Astrocyte of the hippocampus (primary cell): ENCODE measurements at regions not wholly inside any gene's neighbourhood (a gene's known extent, or its start where the extent isn't known, plus 50 kb on each side); places are given as distances from the start of the nearest gene placed in this dataset.

Source experiments
- DNase-seq: peaks from one replicate; pipeline ENCODE4 v3.0.0; 2011; ENCODE audit warnings: low read depth, low spot score

DNA sequence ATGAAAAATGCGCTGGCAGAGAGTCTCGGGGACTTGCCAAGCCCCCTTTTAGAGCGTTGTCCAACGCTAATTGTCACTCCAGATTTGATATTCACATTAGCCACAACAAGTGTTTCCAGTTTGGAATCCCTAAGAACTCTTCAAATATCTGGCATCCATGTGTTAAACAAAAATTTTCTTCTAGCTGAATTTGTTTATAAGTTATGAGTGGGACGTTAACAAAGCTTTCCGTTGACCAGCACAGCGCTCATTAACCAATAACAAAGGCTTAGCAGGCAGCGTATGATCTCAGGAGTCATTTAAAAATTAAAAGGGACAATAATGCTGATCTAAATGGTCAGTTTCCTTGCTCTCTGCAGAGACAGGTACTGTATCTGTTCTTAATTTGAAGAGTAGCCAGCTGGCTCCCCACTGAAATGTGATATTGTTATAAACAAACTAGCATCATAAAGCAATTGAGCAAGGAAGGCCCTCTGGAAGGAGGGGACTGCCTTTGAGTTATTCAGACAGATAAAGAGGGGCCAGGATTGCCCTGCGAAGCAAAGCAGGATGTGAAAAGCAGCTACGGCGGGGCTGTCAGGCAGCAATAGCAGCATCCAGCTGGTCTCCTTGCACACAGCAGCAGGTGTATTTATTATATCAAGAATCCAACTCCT is 337.2 kb upstream of the SALL3 start:
- no peak for DNase-seq

DNA sequence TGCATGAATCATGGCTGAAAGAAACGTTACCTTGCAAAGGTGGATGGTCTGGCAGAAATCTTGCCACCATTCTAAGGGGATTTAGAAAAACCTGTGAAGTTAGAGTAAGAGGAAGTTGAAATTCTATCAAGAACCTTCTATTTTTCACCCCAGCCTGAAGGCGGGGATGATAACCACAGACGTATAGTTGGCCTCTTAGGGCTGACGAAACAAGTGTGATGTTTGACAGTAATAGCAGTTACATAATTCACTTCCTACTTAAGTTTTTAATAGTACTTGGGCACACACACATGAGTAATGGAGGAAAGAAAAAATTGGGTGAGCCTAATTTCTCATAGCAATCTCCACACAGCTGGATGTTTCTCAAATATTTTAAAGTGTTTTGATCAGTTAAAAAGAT is 336.6 kb upstream of the SALL3 start:
- no peak for DNase-seq

DNA sequence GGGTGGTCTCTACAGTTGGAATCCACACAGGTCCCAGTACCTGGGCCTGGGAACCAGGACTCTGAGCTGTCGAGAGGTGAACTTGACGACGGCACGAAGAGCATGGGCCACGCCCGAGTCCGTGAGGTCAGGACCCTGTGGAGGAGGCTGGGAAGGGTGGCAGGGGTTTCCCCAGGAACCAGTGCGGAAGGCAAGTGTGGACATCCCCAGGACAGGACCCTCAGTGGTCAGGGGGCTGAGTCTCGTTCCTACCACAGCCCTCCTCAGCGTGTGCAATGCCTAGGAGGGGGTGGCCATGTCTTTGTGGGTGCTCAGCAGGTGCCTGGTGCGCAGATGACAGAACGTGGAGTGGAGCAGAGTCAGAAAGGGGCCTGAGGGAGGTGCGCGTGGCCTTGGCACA is 335.6 kb upstream of the SALL3 start:
- DNase-seq = no peak

DNA sequence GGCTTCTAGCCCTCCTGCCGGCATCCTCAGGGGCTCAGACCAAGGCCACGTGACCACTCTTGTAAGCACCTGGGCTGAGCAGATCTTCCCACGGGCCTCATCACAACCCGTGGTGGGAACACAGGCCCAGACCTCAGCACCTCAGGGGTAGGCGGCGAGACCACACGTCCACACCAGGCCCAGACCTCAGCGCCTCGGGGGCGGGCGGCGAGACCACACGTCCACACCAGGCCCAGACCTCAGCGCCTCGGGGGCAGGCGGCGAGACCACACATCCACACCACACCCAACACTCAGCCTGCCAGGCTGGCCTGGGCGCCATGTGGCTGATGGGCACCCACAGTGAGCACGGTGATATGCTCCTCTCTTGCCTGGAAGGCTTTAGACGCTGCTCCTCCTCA is 334.4 kb upstream of the SALL3 start:
- no peak for DNase-seq

DNA sequence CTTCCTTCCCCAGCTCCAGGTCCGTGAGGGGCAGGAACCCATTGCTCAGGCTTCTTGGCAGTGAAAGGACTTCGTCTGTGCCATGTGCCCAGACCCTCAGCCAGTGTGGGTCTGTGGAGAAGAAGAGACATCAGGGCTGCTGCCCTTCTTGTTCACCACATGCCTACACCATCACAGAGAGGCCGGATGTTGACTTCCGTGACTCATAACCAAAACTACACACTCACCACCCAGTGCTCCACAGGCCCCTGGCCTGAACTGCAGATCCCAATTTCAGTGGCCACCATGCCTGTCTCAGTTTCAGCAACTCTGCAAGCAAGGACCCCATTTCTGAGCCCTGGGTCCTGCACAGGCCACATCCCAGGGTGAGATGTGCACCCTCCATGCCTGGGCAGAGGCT is 332.6 kb upstream of the SALL3 start:
- no peak for DNase-seq

DNA sequence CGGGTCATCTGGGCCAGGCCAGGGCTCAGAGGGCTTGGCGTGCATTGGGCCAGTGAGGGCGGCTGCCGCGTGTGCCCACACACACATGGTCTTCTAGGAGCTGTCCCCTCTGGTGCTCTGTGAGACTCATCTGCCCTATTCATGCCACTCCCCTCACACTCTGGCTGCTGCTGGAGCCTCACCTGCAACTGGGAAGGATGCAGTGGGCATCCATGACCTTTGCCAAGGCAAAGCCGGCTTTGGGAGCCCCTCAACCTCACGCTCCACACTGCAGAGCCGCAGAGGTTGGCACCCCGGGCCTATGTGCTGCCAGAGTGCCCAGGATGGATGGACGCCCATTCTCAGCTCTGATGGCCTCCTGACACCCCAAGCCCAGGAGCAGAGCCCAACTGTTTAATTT is 330.2 kb upstream of the SALL3 start:
- DNase-seq = no peak

DNA sequence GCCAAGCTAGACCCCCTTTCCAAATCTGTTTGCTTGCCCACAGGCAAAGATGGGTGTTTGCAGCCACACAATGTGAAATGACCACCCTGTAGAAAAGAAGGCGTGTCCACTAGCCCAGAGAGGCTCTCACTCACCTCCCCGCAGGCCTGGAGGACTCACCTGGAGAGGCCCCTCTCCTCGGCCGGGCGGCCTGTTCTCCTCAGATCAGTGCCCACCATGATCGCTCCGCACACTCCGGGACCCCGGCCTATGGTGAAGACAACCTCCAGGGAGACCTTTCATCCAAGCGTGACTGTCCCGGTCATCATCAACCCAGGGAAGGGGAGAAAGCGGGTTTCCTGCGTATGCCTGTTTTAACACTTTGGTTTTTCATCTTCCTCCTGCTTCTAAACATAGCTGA is 328.7 kb upstream of the SALL3 start:
- DNase-seq = no peak

DNA sequence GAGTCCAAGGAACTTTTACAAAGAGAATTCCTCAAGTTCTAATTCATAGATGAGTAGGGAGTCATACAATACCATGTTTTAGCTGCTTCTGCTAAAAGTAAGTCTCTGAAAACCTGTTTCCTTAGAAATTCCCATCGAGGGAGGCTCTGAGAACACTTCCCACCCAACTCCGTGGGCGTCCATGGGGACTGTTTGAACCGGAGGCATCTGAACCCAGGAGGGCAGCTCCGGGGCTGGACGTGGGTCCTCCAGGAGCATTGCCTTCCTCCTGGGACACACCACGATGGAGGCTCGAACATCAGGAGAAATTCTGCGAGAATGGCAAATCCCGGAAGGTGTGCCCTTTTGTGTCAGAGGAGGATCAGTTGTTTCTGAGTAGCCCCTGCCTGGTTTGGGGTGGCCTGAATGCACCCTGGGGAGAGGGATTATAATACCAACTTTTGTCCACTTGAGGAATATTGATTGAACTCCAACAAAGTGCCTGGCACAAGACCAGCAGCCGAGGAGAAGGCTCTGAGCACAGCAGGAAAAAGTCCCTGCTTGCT is 327.5 kb upstream of the SALL3 start:
- DNase-seq = no peak

DNA sequence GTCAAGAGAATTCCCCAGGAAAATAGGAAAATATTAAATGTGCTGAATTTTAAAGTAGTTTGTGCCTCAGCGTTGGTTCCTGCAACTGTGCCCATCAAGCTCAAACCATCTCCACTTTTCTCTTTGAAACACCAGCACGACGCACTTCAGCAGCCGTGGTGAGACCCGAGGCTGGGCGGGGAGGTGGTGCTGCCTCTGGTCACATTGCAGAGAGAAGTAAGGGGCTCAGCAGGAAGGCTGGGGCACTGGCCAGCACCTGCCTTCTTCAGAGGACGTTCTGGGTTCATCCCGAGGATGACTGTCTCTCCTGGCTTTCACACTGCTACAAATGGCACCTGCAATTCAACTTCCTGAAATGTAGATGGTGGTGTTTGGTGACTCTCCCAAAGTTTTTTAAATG is 323.7 kb upstream of the SALL3 start:
- DNase-seq = no peak

DNA sequence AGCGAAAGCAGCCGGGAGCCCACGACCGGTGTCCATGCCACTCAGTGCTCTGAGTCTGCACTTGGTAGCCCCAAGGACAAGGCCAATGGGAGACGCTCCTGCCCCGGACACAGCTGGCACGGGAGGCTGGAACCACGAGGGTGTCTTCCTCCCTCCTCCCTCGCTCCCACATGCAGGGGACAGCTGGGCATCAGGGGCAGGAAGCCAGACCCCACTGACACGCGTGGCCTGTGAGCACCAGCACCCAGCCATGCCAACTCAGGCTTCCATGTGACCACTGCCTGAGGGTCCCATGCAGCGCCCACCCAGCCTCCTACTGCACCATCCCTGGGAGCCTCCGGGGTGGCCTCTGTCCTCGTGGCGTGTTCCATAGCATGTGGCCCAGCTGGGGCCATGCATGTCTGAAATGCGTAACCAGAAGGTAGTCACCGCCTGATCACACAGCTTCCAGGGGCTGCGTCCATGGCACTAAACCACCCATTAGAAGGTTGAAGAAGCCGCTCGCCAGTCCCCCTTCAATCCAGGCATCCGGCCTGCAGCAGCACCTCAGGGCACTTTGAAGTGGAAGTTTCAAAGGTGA is 323.2 kb upstream of the SALL3 start:
- DNase-seq = no peak

DNA sequence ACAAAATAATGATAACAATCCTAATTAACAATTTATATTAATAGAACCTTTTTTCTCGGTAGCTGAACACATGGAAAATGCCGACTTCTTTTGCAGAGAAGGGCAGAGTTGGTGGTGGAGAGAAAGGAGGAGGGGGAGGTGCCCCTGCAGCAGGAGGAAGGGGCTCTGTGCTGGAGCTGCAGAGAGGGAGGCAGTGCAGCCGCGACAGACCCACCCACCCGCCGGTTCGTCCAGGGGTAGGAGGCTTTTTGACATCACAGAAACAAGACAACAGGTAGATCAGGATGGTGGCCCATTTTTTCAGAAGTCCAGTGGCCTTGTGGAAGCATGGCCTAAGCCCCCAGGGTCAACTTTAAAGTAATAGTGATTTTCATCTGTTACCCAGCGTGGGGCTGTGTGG is 321.1 kb upstream of the SALL3 start:
- DNase-seq = no peak

DNA sequence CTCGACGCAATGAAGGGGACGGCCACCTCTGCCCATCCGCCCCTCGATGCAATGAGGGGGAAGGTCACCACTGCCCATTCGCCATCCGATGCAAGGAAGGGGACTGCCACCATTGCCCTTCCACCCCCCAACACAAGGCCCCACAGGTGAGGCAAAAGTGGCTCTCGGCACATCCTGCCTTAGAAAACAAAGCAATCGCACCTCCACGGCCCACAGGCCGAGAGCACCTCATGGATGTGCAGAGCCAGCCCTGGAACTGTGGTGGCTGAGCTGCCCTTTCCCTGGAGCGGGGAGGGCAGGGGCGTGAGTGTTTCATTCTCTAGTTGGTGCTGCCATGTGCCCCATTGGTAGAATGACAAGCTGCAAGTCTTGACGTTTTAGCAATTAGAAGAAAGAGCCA is 320.6 kb upstream of the SALL3 start:
- DNase-seq = no peak

DNA sequence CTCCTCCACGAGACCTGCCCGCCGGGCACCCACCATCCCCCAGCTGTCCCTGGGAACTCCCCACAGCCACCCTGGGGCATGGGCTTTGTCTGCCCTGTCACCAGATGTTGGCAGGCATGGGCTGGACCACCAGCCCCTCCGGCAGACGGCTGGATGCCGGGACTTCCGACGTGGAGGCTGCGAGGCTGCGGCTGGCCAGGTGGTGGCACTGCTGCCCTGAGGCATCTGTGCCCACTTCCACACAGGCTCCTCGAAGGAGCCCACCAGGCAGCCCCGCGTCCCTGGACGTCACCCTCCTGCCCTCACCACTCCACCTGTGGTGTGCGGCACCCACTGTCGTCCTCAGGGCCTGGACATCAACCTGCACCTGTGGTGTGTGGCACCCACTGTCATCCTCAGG is 319.9 kb upstream of the SALL3 start:
- DNase-seq = no peak

DNA sequence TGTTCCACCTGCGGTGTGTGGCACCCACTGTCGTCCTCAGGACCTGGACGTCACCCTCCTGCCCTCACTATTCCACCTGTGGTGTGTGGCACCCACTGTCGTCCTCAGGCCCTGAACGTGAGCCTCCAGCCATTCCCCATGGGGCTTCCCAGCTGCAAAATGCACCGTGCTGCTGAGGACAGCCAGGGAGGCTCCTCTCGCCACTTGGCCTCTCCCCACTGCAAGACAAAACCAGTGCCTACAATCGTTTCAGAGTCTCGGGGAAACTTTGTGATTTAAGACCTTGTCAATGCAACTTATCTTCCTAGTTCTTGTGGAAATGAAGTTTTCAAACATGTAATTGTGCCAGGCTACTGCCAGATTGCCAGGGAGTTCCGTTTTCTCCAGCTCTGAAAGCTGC is 319.3 kb upstream of the SALL3 start:
- no peak for DNase-seq

DNA sequence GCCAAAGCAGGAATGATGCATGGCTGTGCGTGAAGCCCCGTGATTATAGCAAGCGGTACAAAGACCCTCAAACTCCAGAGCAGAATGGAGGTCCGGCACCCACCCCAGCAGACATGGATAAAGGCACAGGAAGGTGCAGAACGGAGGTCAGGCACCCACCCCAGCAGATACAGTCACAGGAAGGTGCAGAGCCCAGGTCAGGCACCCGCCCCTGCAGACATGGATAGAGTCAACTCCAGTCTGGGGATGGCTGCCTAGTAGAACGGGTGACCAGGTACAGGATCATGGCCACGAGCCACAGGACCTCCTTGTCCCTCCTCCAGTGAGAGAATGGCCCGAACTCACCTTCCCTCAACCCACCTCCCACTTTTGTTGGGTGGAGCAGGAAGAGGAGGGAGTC is 318.3 kb upstream of the SALL3 start:
- DNase-seq = no peak

DNA sequence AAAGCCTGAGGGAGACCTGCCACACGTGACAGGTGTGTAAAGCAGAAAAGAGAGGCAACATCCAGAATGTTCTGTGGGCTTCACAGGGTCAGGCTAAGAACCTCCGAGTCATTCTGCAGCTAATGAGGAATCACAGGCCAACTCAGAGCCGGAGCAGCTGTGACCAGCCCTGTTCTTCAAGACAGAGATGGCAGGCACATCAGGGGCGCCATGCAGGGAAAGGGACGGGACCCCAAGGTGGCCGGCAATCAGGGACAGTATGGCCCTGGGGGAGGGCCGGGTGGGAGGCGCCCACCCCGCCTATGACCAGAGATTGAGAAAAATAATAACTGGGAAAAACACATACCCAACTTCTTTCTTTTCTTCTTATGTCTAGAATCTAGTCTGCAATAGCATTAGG is 316.7 kb upstream of the SALL3 start:
- no peak for DNase-seq

DNA sequence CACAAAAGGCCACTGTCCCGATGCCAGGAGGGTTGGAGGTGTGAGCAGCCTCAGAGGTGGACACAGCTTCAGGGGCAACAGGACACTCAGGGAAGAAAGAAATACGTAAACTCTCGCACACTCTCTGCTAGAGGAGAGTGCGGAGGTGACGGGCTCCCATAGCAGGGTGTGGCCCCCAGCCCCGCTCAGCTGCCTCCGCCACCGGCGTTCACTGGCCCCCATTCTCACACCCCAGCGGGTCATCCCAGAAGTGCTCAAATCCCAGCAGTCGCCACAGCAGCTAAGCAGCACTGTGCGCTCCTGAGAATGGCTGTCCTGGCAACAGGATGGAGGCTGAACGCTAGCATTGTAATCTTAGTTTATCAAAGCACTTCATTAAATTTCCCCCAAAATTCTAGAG is 315.6 kb upstream of the SALL3 start:
- DNase-seq = no peak

DNA sequence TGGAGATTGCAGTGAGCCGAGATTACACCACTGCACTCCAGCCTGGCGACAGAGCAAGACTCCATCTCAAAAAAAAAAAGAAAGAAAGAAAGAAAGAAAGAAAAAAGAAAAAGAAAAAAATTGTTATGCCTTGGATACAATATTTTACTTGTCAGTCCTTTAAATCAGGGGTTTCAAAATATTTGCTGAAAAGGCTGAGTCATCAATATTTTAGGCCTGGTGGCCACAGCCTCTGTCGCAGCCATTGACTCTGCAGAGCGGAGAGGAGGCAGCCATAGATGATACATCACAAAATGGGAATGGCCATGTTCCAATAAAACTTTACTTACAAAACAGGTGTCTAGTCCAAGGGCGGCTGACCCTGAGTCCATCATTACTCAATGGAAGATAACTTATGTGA is 314.8 kb upstream of the SALL3 start:
- DNase-seq = no peak

DNA sequence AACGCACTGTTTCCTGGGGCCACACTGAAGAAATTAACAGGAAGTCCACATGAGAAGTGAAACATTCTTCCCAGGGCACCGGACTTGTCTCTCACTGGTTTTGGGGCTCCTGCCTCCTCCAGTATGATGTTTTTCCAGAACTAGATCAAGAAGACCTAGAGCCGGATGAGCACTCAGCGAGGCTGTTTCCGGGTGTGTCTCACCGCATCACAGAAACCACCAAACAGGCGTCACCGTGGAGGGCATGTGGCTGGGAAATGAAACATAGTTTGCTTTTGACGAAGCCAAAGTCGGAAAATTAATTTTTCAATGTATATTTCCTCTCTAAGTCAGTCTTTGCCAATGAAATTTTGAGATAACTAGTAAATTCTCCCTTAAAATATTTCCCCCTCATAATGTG is 314.0 kb upstream of the SALL3 start:
- no peak for DNase-seq

DNA sequence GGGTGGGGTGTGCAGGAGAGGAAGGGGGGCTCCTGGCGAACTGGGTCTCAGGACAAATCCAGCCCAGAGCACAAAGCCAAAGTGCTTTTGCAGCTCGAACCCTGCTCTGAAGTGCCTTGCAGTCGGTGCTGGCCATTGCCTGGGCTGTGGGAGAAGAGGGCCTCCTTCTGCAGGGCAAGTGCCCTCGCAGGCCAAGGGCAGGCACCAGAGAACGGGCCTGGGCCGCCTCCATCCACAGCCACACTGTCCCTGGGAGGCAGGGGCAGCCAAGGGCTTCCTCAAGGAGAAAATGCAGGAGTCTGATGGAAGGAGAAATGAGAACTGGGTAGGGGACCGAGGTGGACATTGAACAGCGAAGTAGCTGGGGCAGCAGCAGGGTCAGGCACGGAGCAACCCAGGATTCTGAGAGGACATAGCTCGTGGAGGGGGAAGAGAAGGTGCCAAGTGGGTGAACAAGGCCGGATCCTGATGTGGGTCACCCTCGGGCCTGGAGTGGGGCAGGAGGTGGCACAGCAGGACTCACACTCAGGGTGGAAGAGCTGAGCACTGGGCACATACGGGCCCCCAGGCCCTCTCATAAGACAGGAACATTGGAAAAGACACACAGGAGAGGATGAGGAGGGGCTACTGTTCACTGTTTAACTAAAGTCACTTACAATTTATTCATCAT is 312.8 kb upstream of the SALL3 start:
- no peak for DNase-seq

DNA sequence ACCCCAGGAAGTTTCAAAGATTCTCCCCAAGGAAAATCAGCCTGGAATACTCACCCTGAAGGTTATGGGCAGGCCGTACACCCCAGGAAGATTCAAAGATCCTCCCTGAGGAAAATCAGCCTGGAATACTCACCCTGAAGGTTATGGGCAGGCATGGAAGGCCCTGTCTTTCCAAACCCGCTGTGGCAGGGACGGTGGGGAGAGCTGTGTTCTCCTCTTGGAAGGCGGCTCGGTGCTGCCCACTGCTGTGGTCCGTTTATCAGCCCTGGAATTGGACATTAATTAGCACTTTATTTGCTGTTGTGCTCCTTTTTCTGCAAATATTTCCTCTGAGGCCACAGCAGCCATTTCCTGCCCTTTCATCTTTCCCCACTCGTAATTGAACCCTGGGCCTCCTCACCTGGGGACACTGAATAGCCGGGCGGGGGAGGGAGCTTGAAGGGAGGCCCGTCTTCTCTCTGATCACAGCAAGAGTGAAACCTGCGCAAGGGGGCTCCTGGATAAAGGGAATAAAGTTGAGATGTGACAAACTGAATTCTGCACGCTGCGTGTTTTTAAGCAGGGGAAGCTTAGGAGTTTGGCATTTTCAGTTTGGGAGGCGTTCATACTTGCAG is 308.7 kb upstream of the SALL3 start:
- no peak for DNase-seq

DNA sequence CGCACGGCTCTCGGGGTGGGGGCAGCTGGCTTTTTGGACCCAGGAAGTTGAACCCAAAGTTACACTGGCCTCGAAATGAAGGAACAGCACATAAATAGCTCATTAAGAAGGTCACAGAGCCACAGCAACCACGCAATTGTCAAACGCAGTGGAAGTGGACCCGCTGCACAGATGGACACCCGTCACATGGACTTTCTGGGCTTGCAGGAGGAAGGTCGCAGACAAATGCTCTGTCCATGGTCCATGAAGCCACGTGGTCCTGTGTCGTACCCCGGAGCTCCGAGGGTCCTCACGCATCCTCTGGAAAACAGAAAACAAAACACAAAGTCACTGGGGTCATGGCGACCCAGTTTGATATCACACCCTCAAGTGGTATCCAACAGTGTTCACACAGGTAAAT is 308.1 kb upstream of the SALL3 start:
- no peak for DNase-seq
